D341Med (cell line): ENCODE measurements at regions not wholly inside any gene's neighbourhood (a gene's known extent, or its start where the extent isn't known, plus 50 kb on each side); places are given as distances from the start of the nearest gene placed in this dataset.
"Not testable (repeated sequence)": the region's sequence is repeated elsewhere in the genome, so short reads cannot be mapped to it uniquely, and the experiment has no call there.

ENCODE experiments used
- DNase-seq: peaks from one replicate; pipeline ENCODE4 v3.0.0; 2012; ENCODE audit warnings: low spot score

- DNase-seq: no peak
Observed at GRCh38 chr2:77834360-77835002, 312.3 kb upstream of the LRRTM4 start.

GRCh38 chr2:77838441-77838840 lies 316.3 kb upstream of the LRRTM4 start:
- DNase-seq: no peak

- no peak for DNase-seq
Observed at GRCh38 chr2:77839102-77839501, 316.9 kb upstream of the LRRTM4 start.

GRCh38 chr2:77862120-77862519 lies 339.9 kb upstream of the LRRTM4 start:
- DNase-seq: no peak

- no peak for DNase-seq
Observed at GRCh38 chr2:77864426-77864825, 342.2 kb upstream of the LRRTM4 start.

GRCh38 chr2:77866661-77867060 lies 344.5 kb upstream of the LRRTM4 start:
- DNase-seq: no peak

- DNase-seq: no peak
Observed at GRCh38 chr2:77867146-77867545, 345.0 kb upstream of the LRRTM4 start.

GRCh38 chr2:77873506-77873905 lies 351.3 kb upstream of the LRRTM4 start:
- DNase-seq: no peak

- not testable (repeated sequence) for DNase-seq
Observed at GRCh38 chr2:77900211-77900610, 378.0 kb upstream of the LRRTM4 start.

- DNase-seq: no peak
Observed at GRCh38 chr2:77910136-77910535, 388.0 kb upstream of the LRRTM4 start.

- DNase-seq: no peak
Observed at GRCh38 chr2:77920838-77921366, 398.7 kb upstream of the LRRTM4 start.

GRCh38 chr2:77922567-77922966 lies 400.4 kb upstream of the LRRTM4 start:
- DNase-seq: no peak

GRCh38 chr2:77937366-77937765 lies 415.2 kb upstream of the LRRTM4 start:
- no peak for DNase-seq

- DNase-seq: no peak
Observed at GRCh38 chr2:77938462-77938861, 416.3 kb upstream of the LRRTM4 start.

GRCh38 chr2:77939370-77939769 lies 417.2 kb upstream of the LRRTM4 start:
- no peak for DNase-seq

GRCh38 chr2:77939801-77940200 lies 417.6 kb upstream of the LRRTM4 start:
- DNase-seq: no peak

GRCh38 chr2:77954931-77955330 lies 432.8 kb upstream of the LRRTM4 start:
- no peak for DNase-seq

GRCh38 chr2:77962943-77963342 lies 440.8 kb upstream of the LRRTM4 start:
- DNase-seq: no peak

- no peak for DNase-seq
Observed at GRCh38 chr2:77977471-77978063, 455.4 kb upstream of the LRRTM4 start.

- no peak for DNase-seq
Observed at GRCh38 chr2:77995161-77995560, 473.0 kb upstream of the LRRTM4 start.

GRCh38 chr2:77999376-77999775 lies 477.2 kb upstream of the LRRTM4 start:
- DNase-seq: no peak

- DNase-seq: no peak
Observed at GRCh38 chr2:78009289-78009688, 487.1 kb upstream of the LRRTM4 start.

- DNase-seq: no peak
Observed at GRCh38 chr2:78011251-78011650, 489.1 kb upstream of the LRRTM4 start.

- no peak for DNase-seq
Observed at GRCh38 chr2:78020491-78020890, 498.3 kb upstream of the LRRTM4 start.
